A549 (cell line): ENCODE measurements at regions not wholly inside any gene's neighbourhood (a gene's known extent, or its start where the extent isn't known, plus 50 kb on each side); places are given as distances from the start of the nearest gene placed in this dataset.

ENCODE experiments used
- ATAC-seq, 2 experiments: fragments of 200-7000 bp in 1 of 2; fragments of >200 bp in 1 of 2; cut with Nextera tagmentation in 1 of 2; cut with Tn5 transposase in 1 of 2; 3 replicates each; pipeline versions ENCODE4 v1.8.0 to v1.9.1; 2018 to 2020; ENCODE audit warnings: mild to moderate bottlenecking in 1 of 2, moderate library complexity in 1 of 2
- CTCF ChIA-PET: fragments of 300-600 bp; sonication (Branson Sonifier 250); formaldehyde crosslinking; extraction: SDS; loops from one replicate; lab custom pipeline; 2021; ENCODE audit warnings: antibody characterized with exemption, inconsistent platforms; lab: Yijun Ruan, JAX
- POLR2A ChIA-PET: fragments of 350-600 bp; formaldehyde crosslinking; extraction: SDS; loops from one replicate; lab custom pipeline; 2021; ENCODE audit warnings: antibody characterized with exemption, inconsistent platforms; lab: Yijun Ruan, JAX
- DNase-seq, 2 experiments: peaks; one replicate each; pipeline versions ENCODE4 v3.0.0 to v3.0.0-alpha.2; 2011 to 2016; ENCODE audit warnings: low read depth in 1 of 2, low spot score in 1 of 2
- FAIRE-seq: peaks from 2 replicates; lab custom pipeline; 2011; peaks lifted over from hg19 to GRCh38; lab: Jason Lieb, UNC
- H3K27ac ChIP-seq, 2 experiments: fragments of >200 bp; sonication (Bioruptor Twin); formaldehyde crosslinking; 3 replicates each; pipeline ENCODE4 v1.5.1; 2016 to 2017
- H3K4me1 ChIP-seq: fragments of >200 bp; sonication (Bioruptor Twin); formaldehyde crosslinking; 3 replicates; pipeline ENCODE4 v1.6.1; 2016
- H3K4me2 ChIP-seq: fragments of >200 bp; sonication (Bioruptor Twin); formaldehyde crosslinking; 3 replicates; pipeline ENCODE4 v1.6.1; 2016
- H3K4me3 ChIP-seq: fragments of >200 bp; sonication (Bioruptor Twin); formaldehyde crosslinking; 3 replicates; pipeline ENCODE4 v1.5.1; 2016
- H3K9me3 ChIP-seq: fragments of >200 bp; sonication (Bioruptor Twin); formaldehyde crosslinking; 3 replicates; pipeline ENCODE4 v1.6.1; 2016
- BHLHE40 ChIP-seq: IDR thresholded peaks from 2 replicates; pipeline ENCODE4 v1.6.1; 2012; ENCODE audit warnings: low read depth, low read length, inconsistent platforms
- E2F6 ChIP-seq: IDR thresholded peaks from 2 replicates; pipeline ENCODE4 v1.6.1; 2012; ENCODE audit warnings: low read depth, borderline replicate concordance
- EP300 ChIP-seq, 2 experiments: fragments of >200 bp; sonication (Bioruptor Twin); formaldehyde crosslinking; IDR thresholded peaks; 2 replicates in 1 of 2; 3 replicates in 1 of 2; pipeline ENCODE4 v1.6.1; 2016 to 2017
- ESRRA ChIP-seq: fragments of 150-350 bp; IDR thresholded peaks from 2 replicates; pipeline ENCODE4 v1.6.1; 2014; ENCODE audit warnings: mild to moderate bottlenecking, low read length, borderline replicate concordance
- FOSL2 ChIP-seq, 2 experiments: fragments of 450-650 bp in 1 of 2; fragments of >200 bp in 1 of 2; sonication (Bioruptor Twin) in 1 of 2; formaldehyde crosslinking; IDR thresholded peaks; 2 replicates each; pipeline versions ENCODE4 v1.5.0 to v1.6.1; 2016 to 2020; ENCODE audit warnings: mild to moderate bottlenecking in 1 of 2, moderate library complexity in 1 of 2
- HMGXB4 ChIP-seq: fragments of 250-450 bp; sonication (Bioruptor Pico); IDR thresholded peaks from 2 replicates; pipeline ENCODE4 v1.5.0; 2021; ENCODE audit warnings: mild to moderate bottlenecking, moderate library complexity, borderline replicate concordance
- HOXB5 ChIP-seq: fragments of 250-450 bp; sonication (Bioruptor Pico); IDR thresholded peaks from 2 replicates; pipeline ENCODE4 v1.5.0; 2020; ENCODE audit warnings: mild to moderate bottlenecking, moderate library complexity
- JUN ChIP-seq, 2 experiments: fragments of >200 bp; sonication (Bioruptor Twin); formaldehyde crosslinking; IDR thresholded peaks; 2 replicates in 1 of 2; 3 replicates in 1 of 2; pipeline ENCODE4 v1.6.1; 2016 to 2017
- JUNB ChIP-seq: fragments of >200 bp; sonication (Bioruptor Twin); formaldehyde crosslinking; IDR thresholded peaks from 2 replicates; pipeline ENCODE4 v1.6.1; 2016
- PHF8 ChIP-seq: fragments of 200-600 bp; sonication (generic); IDR thresholded peaks from 2 replicates; pipeline ENCODE4 v1.6.1; 2016; ENCODE audit warnings: low read depth, mild to moderate bottlenecking, antibody characterized with exemption, moderate library complexity, borderline replicate concordance
- POLR2A ChIP-seq: IDR thresholded peaks from 2 replicates; pipeline ENCODE4 v1.6.1; 2012; ENCODE audit warnings: mild to moderate bottlenecking, low read length
- RCOR1 ChIP-seq: fragments of 150-350 bp; IDR thresholded peaks from 2 replicates; pipeline ENCODE4 v1.6.1; 2014; ENCODE audit warnings: antibody characterized with exemption, low read length, low read depth
- RNF2 ChIP-seq: fragments of 200-600 bp; sonication (generic); IDR thresholded peaks from 2 replicates; pipeline ENCODE4 v1.6.1; 2016; ENCODE audit warnings: low read depth, mild to moderate bottlenecking, antibody characterized with exemption, moderate library complexity, borderline replicate concordance
- SREBF2 ChIP-seq: fragments of 450-650 bp; IDR thresholded peaks from 2 replicates; pipeline ENCODE4 v1.6.1; 2014; ENCODE audit warnings: mild to moderate bottlenecking, moderate library complexity
- TFCP2L1 ChIP-seq: fragments of 250-450 bp; sonication (Bioruptor Pico); IDR thresholded peaks from 2 replicates; pipeline ENCODE4 v1.5.0; 2021; ENCODE audit warnings: mild to moderate bottlenecking
- TP53 ChIP-seq: fragments of 250-450 bp; sonication (Bioruptor Pico); IDR thresholded peaks from 2 replicates; pipeline ENCODE4 v1.5.0; 2021; ENCODE audit warnings: mild to moderate bottlenecking, moderate library complexity
- ZNF302 ChIP-seq: fragments of 250-450 bp; sonication (Bioruptor Pico); IDR thresholded peaks from 2 replicates; pipeline ENCODE4 v1.9.0; 2021; ENCODE audit warnings: inconsistent platforms, mild to moderate bottlenecking, moderate library complexity
- ZSCAN20 ChIP-seq: fragments of 250-450 bp; sonication (Bioruptor Pico); IDR thresholded peaks from 2 replicates; pipeline ENCODE4 v1.8.0; 2022; ENCODE audit warnings: mild to moderate bottlenecking, moderate library complexity
- WGBS: methylation state at CpG from one replicate; pipeline ENCODE4 v1.1.6; 2017; ENCODE audit errors: missing lambda C conversion rate; 5-methylcytosine and 5-hydroxymethylcytosine counted together

GRCh38 chr11:106176817-106177216, 99.4 kb downstream of the AASDHPPT start:
- CTCF ChIA-PET, result interaction anchor here (1.6 kb wide), 1 partner anchor 10 kb away, joined by 3 read pairs; no protein-coding TSS in a partner anchor
- no peak for DNase-seq
- ATAC-seq, result no peak
- WGBS, result 76% methylated on average over 16 of the region's 17 CpGs
- Histone ChIP-seq H3K4me3 (no peak overlapping the region), H3K27ac (no peak overlapping the region), H3K9me3 (no peaks in the 10 kb centered on the region), H3K4me1 (no peaks in the 10 kb centered on the region), H3K4me2 (no peak overlapping the region)
- no peak for TF ChIP-seq ZSCAN20 (CRISPR knock-in tag)
- TF ChIP-seq TP53 (CRISPR knock-in tag), result no peak
- TF ChIP-seq TFCP2L1, result no peak
- POLR2A ChIA-PET, result no interaction called here
- FAIRE-seq, result no peak

- Histone ChIP-seq H3K4me3 (no peak overlapping the region), H3K4me2 (no peak overlapping the region), H3K4me1 (no peaks in the 10 kb centered on the region), H3K9me3 (no peaks in the 10 kb centered on the region), H3K27ac (no peak overlapping the region)
- ChIA-PET CTCF (interaction anchor here (1.6 kb wide), 1 partner anchor 9 kb away, joined by 3 read pairs; no protein-coding TSS in a partner anchor), POLR2A (no interaction called here)
- no peak for FAIRE-seq
- TF ChIP-seq EP300 (IDR thresholded peaks at IDR 0.05), result no peak
- TF ChIP-seq PHF8, result no peak
- TF ChIP-seq HOXB5 (CRISPR knock-in tag), result no peak
- TF ChIP-seq HMGXB4, result no peak
- TF ChIP-seq JUNB, result no peak
- no peak for DNase-seq
- ATAC-seq, result no peak
- 55% methylated on average over 6 of the region's 6 CpGs for WGBS
Observed at GRCh38 chr11:106177311-106177710, 99.8 kb downstream of the AASDHPPT start.

GRCh38 chr11:106178361-106178760, 100.9 kb downstream of the AASDHPPT start:
- FAIRE-seq (no peak), DNase-seq (no peak), ATAC-seq (no peak)
- TF ChIP-seq SREBF2, result no peak
- no peak for TF ChIP-seq FOSL2 (IDR thresholded peaks at IDR 0.05)
- 0 out of 2 replicates have a peak, but pooled peaks have one; percentile 9 for TF ChIP-seq FOSL2 (CRISPR knock-in tag; IDR thresholded peaks at IDR 0.05)
- no peak for TF ChIP-seq ZNF302 (CRISPR knock-in tag)
- no peak for TF ChIP-seq BHLHE40
- no peak for TF ChIP-seq POLR2A
- TF ChIP-seq EP300 (IDR thresholded peaks at IDR 0.05), result no peak
- ChIA-PET CTCF (no interaction called here), POLR2A (no interaction called here)
- Histone ChIP-seq H3K9me3 (no peaks in the 10 kb centered on the region), H3K4me2 (no peak overlapping the region), H3K4me1 (no peaks in the 10 kb centered on the region), H3K27ac (no peak overlapping the region), H3K4me3 (no peak overlapping the region)
- WGBS, result 32% methylated on average over 1 of the region's 1 CpG

- Histone ChIP-seq H3K9me3 (no peaks in the 10 kb centered on the region), H3K4me3 (no peak overlapping the region), H3K4me1 (no peaks in the 10 kb centered on the region), H3K27ac (no peak overlapping the region), H3K4me2 (no peak overlapping the region)
- DNase-seq (no peak), FAIRE-seq (no peak), ATAC-seq (no peak)
- no peak for TF ChIP-seq E2F6
- no peak for TF ChIP-seq ESRRA
- no peak for TF ChIP-seq FOSL2 (IDR thresholded peaks at IDR 0.05)
- TF ChIP-seq FOSL2 (CRISPR knock-in tag; IDR thresholded peaks at IDR 0.05), result no peak
- no peak for TF ChIP-seq TFCP2L1
- TF ChIP-seq JUN (IDR thresholded peaks at IDR 0.05), result no peak
- TF ChIP-seq RNF2, result no peak
- TF ChIP-seq RCOR1, result no peak
- ChIA-PET CTCF (no interaction called here), POLR2A (no interaction called here)
- 36% methylated on average over 1 of the region's 1 CpG for WGBS
Observed at GRCh38 chr11:106179048-106179447, 101.6 kb downstream of the AASDHPPT start.
